ENCODE measurements at regions not wholly inside any gene's neighbourhood (a gene's known extent, or its start where the extent isn't known, plus 50 kb on each side); places are given as distances from the start of the nearest gene placed in this dataset.

- no peak for TF ChIP-seq TBL1XR1 (IDR thresholded peaks at IDR 0.05; ENCODE audit: low read length in 2 of 2)
- TF ChIP-seq STAT6 (CRISPR knock-in tag; IDR thresholded peaks at IDR 0.05), result no peak
- TF ChIP-seq CTCF (IDR thresholded peaks at IDR 0.05 in 2 of 3, conservative IDR thresholded peaks at IDR 0.05 in 1 of 3; ENCODE audit: insufficient read depth in 2 of 3, low read depth in 1 of 3, low read length in 3 of 3), result no peak
- TF ChIP-seq SMC3 (conservative IDR thresholded peaks at IDR 0.05; ENCODE audit: insufficient read depth, low read depth, low read length), result no peak
- TF ChIP-seq BRF1 (IDR thresholded peaks at IDR 0.05; ENCODE audit: borderline replicate concordance, extremely low read depth, insufficient read length), result no peak
These were observed 225.4 kb upstream of the TMEM72 start for GRCh38 chr10:44685747-44686146.

Measured in K562 (cell line).